BJ (cell line): ENCODE measurements at regions not wholly inside any gene's neighbourhood (a gene's known extent, or its start where the extent isn't known, plus 50 kb on each side); places are given as distances from the start of the nearest gene placed in this dataset.
"Not testable (repeated sequence)": the region's sequence is repeated elsewhere in the genome, so short reads cannot be mapped to it uniquely, and the experiment has no call there.

ENCODE experiments used
- CTCF ChIA-PET: fragments of 350-600 bp; formaldehyde crosslinking; extraction: SDS; loops from one replicate; lab custom pipeline; 2021; ENCODE audit warnings: antibody characterized with exemption, inconsistent platforms; lab: Yijun Ruan, JAX
- POLR2A ChIA-PET: fragments of 300-600 bp; sonication (Branson Sonifier 250); formaldehyde crosslinking; extraction: SDS; loops from one replicate; lab custom pipeline; 2021; ENCODE audit warnings: antibody characterized with exemption; lab: Charles Lee
- DNase-seq: peaks from one replicate; pipeline ENCODE4 v3.0.0-alpha.2; 2011; ENCODE audit warnings: low read depth
- H3K27me3 ChIP-seq: 2 replicates; pipeline ENCODE4 v1.6.0; 2011; ENCODE audit warnings: low read length; ENCODE audit not compliant: control insufficient read depth, insufficient read depth
- H3K36me3 ChIP-seq: 2 replicates; pipeline ENCODE4 v1.5.1; 2011; ENCODE audit warnings: low read length; ENCODE audit not compliant: control insufficient read depth, insufficient read depth
- H3K4me3 ChIP-seq: 2 replicates; pipeline ENCODE4 v1.5.1; 2011; ENCODE audit warnings: low read depth, mild to moderate bottlenecking, control low read depth, low read length
- CTCF ChIP-seq: IDR thresholded peaks from 2 replicates; pipeline ENCODE4 v1.5.1; 2011; ENCODE audit warnings: low read depth, mild to moderate bottlenecking, control low read depth, inconsistent platforms, low read length, moderate library complexity; ENCODE audit not compliant: insufficient read depth

- ChIA-PET POLR2A (no interaction called here), CTCF (no interaction called here)
- TF ChIP-seq CTCF = no peak
- H3K36me3 ChIP-seq = no peaks in the 10 kb centered on the region
- no peak overlapping the region for H3K4me3 ChIP-seq
- no peaks in the 10 kb centered on the region for H3K27me3 ChIP-seq
- no peak for DNase-seq
These were observed 421.2 kb downstream of the TMEM121 start for GRCh38 chr14:105947599-105947998.

GRCh38 chr14:105948955-105949354 lies 422.6 kb downstream of the TMEM121 start:
- DNase-seq, CTCF ChIA-PET, POLR2A ChIA-PET, H3K4me3 ChIP-seq, H3K27me3 ChIP-seq, H3K36me3 ChIP-seq: not testable (repeated sequence)

GRCh38 chr14:105950364-105950892 lies 424.0 kb downstream of the TMEM121 start:
- POLR2A ChIA-PET, CTCF ChIA-PET: not testable (repeated sequence)

GRCh38 chr14:105951399-105951798 lies 425.0 kb downstream of the TMEM121 start:
- no peak for DNase-seq
- TF ChIP-seq CTCF = no peak
- ChIA-PET POLR2A (no interaction called here), CTCF (no interaction called here)
- Histone ChIP-seq H3K4me3 (no peak overlapping the region), H3K36me3 (no peaks in the 10 kb centered on the region), H3K27me3 (no peaks in the 10 kb centered on the region)

More at GRCh38 chr14:105950364-105950892, 424.0 kb downstream of the TMEM121 start:
- H3K27me3 ChIP-seq, H3K36me3 ChIP-seq, DNase-seq, H3K4me3 ChIP-seq: not testable (repeated sequence)

- DNase-seq = no peak
- POLR2A ChIA-PET = no interaction called here
- no peaks in the 10 kb centered on the region for H3K36me3 ChIP-seq
- no peaks in the 10 kb centered on the region for H3K27me3 ChIP-seq
- CTCF ChIA-PET = no interaction called here
- no peak overlapping the region for H3K4me3 ChIP-seq
- no peak for TF ChIP-seq CTCF
These were observed 425.8 kb downstream of the TMEM121 start for GRCh38 chr14:105952222-105952621.

- no peak for DNase-seq
- POLR2A ChIA-PET = no interaction called here
- no peaks in the 10 kb centered on the region for H3K36me3 ChIP-seq
- no peaks in the 10 kb centered on the region for H3K27me3 ChIP-seq
- H3K4me3 ChIP-seq = no peak overlapping the region
- CTCF ChIA-PET = no interaction called here
- TF ChIP-seq CTCF = no peak
These were observed 426.4 kb downstream of the TMEM121 start for GRCh38 chr14:105952826-105953225.

- H3K36me3 ChIP-seq, H3K27me3 ChIP-seq, H3K4me3 ChIP-seq, CTCF ChIA-PET, DNase-seq, POLR2A ChIA-PET: not testable (repeated sequence)
These were observed 435.2 kb downstream of the TMEM121 start for GRCh38 chr14:105961625-105962024.
